Amniotic stem cell (primary cell): ENCODE measurements at regions not wholly inside any gene's neighbourhood (a gene's known extent, or its start where the extent isn't known, plus 50 kb on each side); places are given as distances from the start of the nearest gene placed in this dataset.

ENCODE experiments used
- DNase-seq: peaks from one replicate; lab custom pipeline; 2025; lab: John Stamatoyannopoulos, UW

- DNase-seq, result no peak
Measured at GRCh38 chr3:106175276-106175675, 306.5 kb upstream of the CBLB start.

GRCh38 chr3:106176734-106177133 is 307.9 kb upstream of the CBLB start:
- DNase-seq, result no peak

GRCh38 chr3:106182950-106183511 is 314.2 kb upstream of the CBLB start:
- DNase-seq, result no peak

- no peak for DNase-seq
Measured at GRCh38 chr3:106183762-106184391, 315.1 kb upstream of the CBLB start.

GRCh38 chr3:106184540-106185457 is 316.0 kb upstream of the CBLB start:
- DNase-seq, result no peak

GRCh38 chr3:106185949-106186348 is 317.1 kb upstream of the CBLB start:
- DNase-seq, result no peak

GRCh38 chr3:106190296-106190695 is 321.5 kb upstream of the CBLB start:
- DNase-seq, result no peak

- DNase-seq, result no peak
Measured at GRCh38 chr3:106191211-106191610, 322.4 kb upstream of the CBLB start.

GRCh38 chr3:106191913-106192312 is 323.1 kb upstream of the CBLB start:
- DNase-seq, result no peak

GRCh38 chr3:106193876-106194275 is 325.1 kb upstream of the CBLB start:
- no peak for DNase-seq

- DNase-seq, result no peak
Measured at GRCh38 chr3:106194726-106195125, 325.9 kb upstream of the CBLB start.

GRCh38 chr3:106197532-106198194 is 328.9 kb upstream of the CBLB start:
- no peak for DNase-seq

GRCh38 chr3:106204160-106204868 is 335.5 kb upstream of the CBLB start:
- DNase-seq, result no peak

GRCh38 chr3:106206146-106206545 is 337.3 kb upstream of the CBLB start:
- no peak for DNase-seq

GRCh38 chr3:106206613-106207012 is 337.8 kb upstream of the CBLB start:
- DNase-seq, result no peak

GRCh38 chr3:106208251-106208650 is 339.4 kb upstream of the CBLB start:
- no peak for DNase-seq

- no peak for DNase-seq
Measured at GRCh38 chr3:106208967-106209366, 340.2 kb upstream of the CBLB start.

GRCh38 chr3:106209482-106209881 is 340.7 kb upstream of the CBLB start:
- no peak for DNase-seq

GRCh38 chr3:106210923-106211322 is 342.1 kb upstream of the CBLB start:
- no peak for DNase-seq

GRCh38 chr3:106212665-106213222 is 343.9 kb upstream of the CBLB start:
- DNase-seq, result no peak

GRCh38 chr3:106213954-106214353 is 345.1 kb upstream of the CBLB start:
- DNase-seq, result no peak

GRCh38 chr3:106214641-106215040 is 345.8 kb upstream of the CBLB start:
- no peak for DNase-seq
